ENCODE measurements at regions not wholly inside any gene's neighbourhood (a gene's known extent, or its start where the extent isn't known, plus 50 kb on each side); places are given as distances from the start of the nearest gene placed in this dataset.

DNA sequence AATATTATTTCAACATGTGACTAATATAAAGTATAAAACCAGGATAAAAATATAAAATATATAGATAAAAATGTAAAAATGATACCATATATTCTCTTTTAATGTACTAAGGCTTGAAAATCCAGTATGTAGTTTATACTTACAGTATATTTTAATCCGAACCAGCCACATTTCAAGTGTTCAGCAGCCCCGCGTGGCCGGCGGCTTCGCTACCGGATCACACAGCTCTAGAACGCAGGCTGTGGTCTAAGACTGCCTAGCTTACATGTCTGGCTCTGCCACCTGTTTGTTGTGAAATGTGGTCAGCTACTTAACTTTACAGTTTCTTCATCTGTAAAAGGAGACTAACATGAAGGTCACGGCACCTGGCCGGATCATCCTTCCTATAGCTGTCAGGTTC is 189.7 kb upstream of the TBX3 start:
- 93% methylated on average over 10 of the region's 10 CpGs for WGBS (ENCODE audit: missing lambda C conversion rate)
- Histone ChIP-seq H3K4me1 (no peaks in the 10 kb centered on the region), H3K27ac (no peak overlapping the region), H3K9me3 (no peaks in the 10 kb centered on the region), H3K4me2 (no peak overlapping the region), H3K4me3 (no peak overlapping the region)
- no peak for FAIRE-seq
- no peak for TF ChIP-seq SREBF2 (IDR thresholded peaks at IDR 0.05)
- no peak for TF ChIP-seq EP300 (IDR thresholded peaks at IDR 0.05)
- no peak for TF ChIP-seq NPAS2 (CRISPR knock-in tag; IDR thresholded peaks at IDR 0.05; ENCODE audit: borderline replicate concordance)
- no peak for TF ChIP-seq HDAC2 (IDR thresholded peaks at IDR 0.05)
- TF ChIP-seq HOXB13 (CRISPR knock-in tag; IDR thresholded peaks at IDR 0.05; ENCODE audit: low read depth) = no peak
- TF ChIP-seq HMGXB4 (CRISPR knock-in tag; IDR thresholded peaks at IDR 0.05; ENCODE audit: borderline replicate concordance) = no peak
- TF ChIP-seq CHD4 (IDR thresholded peaks at IDR 0.05; ENCODE audit: borderline replicate concordance) = no peak
- no peak for TF ChIP-seq ZNF302 (CRISPR knock-in tag; IDR thresholded peaks at IDR 0.05)
- TF ChIP-seq HOXB5 (CRISPR knock-in tag; IDR thresholded peaks at IDR 0.05) = no peak
- TF ChIP-seq CTCF (IDR thresholded peaks at IDR 0.05) = no peak
- no peak for TF ChIP-seq SMC3 (IDR thresholded peaks at IDR 0.05)
- TF ChIP-seq MAZ (IDR thresholded peaks at IDR 0.05; ENCODE audit: borderline replicate concordance, low read depth, low read length) = no peak
- POLR2A ChIA-PET = no interaction called here
- no peak for ATAC-seq
- CTCF ChIA-PET = no interaction called here
- no peak for DNase-seq (ENCODE audit: low read depth in 1 of 2, low spot score in 1 of 2)

GRCh38 chr12:114868995-114869834 is 185.2 kb upstream of the TBX3 start:
- TF ChIP-seq HMGXB4 (CRISPR knock-in tag; IDR thresholded peaks at IDR 0.05; ENCODE audit: borderline replicate concordance) (no peak), HEYL (CRISPR knock-in tag; IDR thresholded peaks at IDR 0.05) (no peak), CTCF (IDR thresholded peaks at IDR 0.05) (no peak), PBX3 (IDR thresholded peaks at IDR 0.05) (no peak), KDM5A (IDR thresholded peaks at IDR 0.05) (no peak)
- 0 out of 6 replicates have a peak overlapping the region, but pooled peaks of 1 of the 2 experiments have one; percentile 47 for H3K27ac ChIP-seq
- ATAC-seq = peak; percentile 39 to 76; a peak in 4 of 6 replicates
- WGBS (ENCODE audit: missing lambda C conversion rate) = 58% methylated on average over 14 of the region's 14 CpGs
- no peaks in the 10 kb centered on the region for H3K4me1 ChIP-seq
- no peak for FAIRE-seq
- CTCF ChIA-PET = interaction anchor here (0.6 to 1.0 kb wide), 2 partner anchors 11 to 598 kb away, joined by 3 read pairs; no protein-coding TSS in a partner anchor
- POLR2A ChIA-PET = no interaction called here
- DNase-seq (ENCODE audit: low read depth in 1 of 2, low spot score in 1 of 2) = peak in 1 of 2 experiments; percentile 13
- H3K4me2 ChIP-seq = no peak overlapping the region
- H3K4me3 ChIP-seq = no peak overlapping the region
- peaks cover 5% of the 10 kb centered on the region; the same call in 1 of the 3 replicates for H3K9me3 ChIP-seq

Measured in A549 (cell line).